Neuronal stem cell (in vitro differentiated cells): ENCODE measurements at regions not wholly inside any gene's neighbourhood (a gene's known extent, or its start where the extent isn't known, plus 50 kb on each side); places are given as distances from the start of the nearest gene placed in this dataset.

Experiments
- DNase-seq: peaks from one replicate; pipeline ENCODE4 v3.0.0-alpha.2; 2013; ENCODE audit warnings: low spot score
- H2AFZ ChIP-seq: one replicate; pipeline ENCODE4 v1.6.1; 2013; ENCODE audit warnings: mild to moderate bottlenecking, low read length, inconsistent platforms
- H2AK5ac ChIP-seq: 2 replicates; pipeline ENCODE4 v1.6.1; 2013; ENCODE audit warnings: low read depth, mild to moderate bottlenecking, inconsistent platforms, low read length, moderate library complexity, mixed read lengths
- H2BK120ac ChIP-seq: 2 replicates; pipeline ENCODE4 v1.6.1; 2013; ENCODE audit warnings: low read depth, mild to moderate bottlenecking, inconsistent platforms, low read length, moderate library complexity, mixed read lengths
- H2BK12ac ChIP-seq: one replicate; pipeline ENCODE4 v1.6.1; 2013; ENCODE audit warnings: low read length, inconsistent platforms
- H2BK15ac ChIP-seq: 2 replicates; pipeline ENCODE4 v1.6.1; 2013; ENCODE audit warnings: mild to moderate bottlenecking, low read length, inconsistent platforms, mixed read lengths
- H2BK5ac ChIP-seq: one replicate; pipeline ENCODE4 v1.6.1; 2013; ENCODE audit warnings: inconsistent platforms, mild to moderate bottlenecking, low read length, moderate library complexity
- H3K14ac ChIP-seq: one replicate; pipeline ENCODE4 v1.6.1; 2013; ENCODE audit warnings: low read length, inconsistent platforms
- H3K18ac ChIP-seq: 2 replicates; pipeline ENCODE4 v1.6.1; 2013; ENCODE audit warnings: low read length, inconsistent platforms
- H3K23ac ChIP-seq: 2 replicates; pipeline ENCODE4 v1.6.1; 2013; ENCODE audit warnings: low read depth, mild to moderate bottlenecking, mixed read lengths, low read length, inconsistent platforms; ENCODE audit not compliant: poor library complexity
- H3K27ac ChIP-seq: replicated peaks from 3 replicates; pipeline ENCODE4 v1.5.1; 2013; ENCODE audit warnings: low read length, inconsistent platforms
- H3K27me3 ChIP-seq, 3 experiments: 2 replicates each; pipeline ENCODE4 v1.6.1; 2013; ENCODE audit warnings: low read length in 3 of 3, mild to moderate bottlenecking in 2 of 3, inconsistent platforms in 1 of 3, low read depth in 1 of 3, mixed read lengths in 1 of 3, moderate library complexity in 1 of 3; ENCODE audit not compliant: control insufficient read depth in 3 of 3, insufficient read depth in 3 of 3
- H3K36me3 ChIP-seq, 2 donors: replicated peaks in 1 of 2; 2 replicates each; pipeline ENCODE4 v1.6.1; 2013; ENCODE audit warnings: low read length in 2 of 2; ENCODE audit not compliant: control insufficient read depth in 2 of 2, insufficient read depth in 2 of 2
- H3K4ac ChIP-seq: 2 replicates; pipeline ENCODE4 v1.6.1; 2013; ENCODE audit warnings: inconsistent platforms, mild to moderate bottlenecking, low read length, moderate library complexity
- H3K4me1 ChIP-seq, 2 donors: 1 replicate in 1 of 2; 2 replicates in 1 of 2; pipeline ENCODE4 v1.6.1; 2013; ENCODE audit warnings: low read length in 2 of 2, low read depth in 1 of 2; ENCODE audit not compliant: control insufficient read depth in 2 of 2, insufficient read depth in 1 of 2
- H3K4me2 ChIP-seq: one replicate; pipeline ENCODE4 v1.6.1; 2013; ENCODE audit warnings: mild to moderate bottlenecking, low read length, inconsistent platforms; ENCODE audit not compliant: insufficient read depth, poor library complexity, severe bottlenecking
- H3K4me3 ChIP-seq, 2 donors: 2 replicates each; pipeline ENCODE4 v1.5.1; 2013; ENCODE audit warnings: low read length in 2 of 2, mild to moderate bottlenecking in 2 of 2, inconsistent platforms in 1 of 2, moderate library complexity in 1 of 2
- H3K79me1 ChIP-seq: one replicate; pipeline ENCODE4 v1.6.1; 2013; ENCODE audit warnings: low read depth, mild to moderate bottlenecking, inconsistent platforms, low read length, moderate library complexity
- H3K9ac ChIP-seq: one replicate; pipeline ENCODE4 v1.6.1; 2013; ENCODE audit warnings: mild to moderate bottlenecking, low read depth, low read length, inconsistent platforms; ENCODE audit not compliant: poor library complexity
- H3K9me3 ChIP-seq, 2 donors: replicated peaks in 1 of 2; 2 replicates each; pipeline versions ENCODE3 to v1.6.1; 2013; ENCODE audit warnings: low read length in 2 of 2, mild to moderate bottlenecking in 2 of 2, inconsistent platforms in 1 of 2, low read depth in 1 of 2, mixed read lengths in 1 of 2, moderate library complexity in 1 of 2; ENCODE audit not compliant: control insufficient read depth in 2 of 2, insufficient read depth in 1 of 2
- H4K8ac ChIP-seq: one replicate; pipeline ENCODE4 v1.6.1; 2013; ENCODE audit warnings: low read depth, mild to moderate bottlenecking, inconsistent platforms, low read length, moderate library complexity
- H4K91ac ChIP-seq: one replicate; pipeline ENCODE4 v1.6.1; 2013; ENCODE audit warnings: low read length, low read depth, mild to moderate bottlenecking, inconsistent platforms; ENCODE audit not compliant: poor library complexity
- WGBS, 2 donors: extraction: QIAGEN DNeasy Blood & Tissue Kit; methylation state at CpG; one replicate each; pipeline ENCODE4 v1.1.7; 2013; ENCODE audit warnings: missing lambda C conversion rate in 2 of 2, mixed read lengths in 1 of 2; ENCODE audit not compliant: insufficient read length in 2 of 2, insufficient replicate concordance in 1 of 2; ENCODE audit errors: extremely low coverage in 2 of 2; 5-methylcytosine and 5-hydroxymethylcytosine counted together

DNA sequence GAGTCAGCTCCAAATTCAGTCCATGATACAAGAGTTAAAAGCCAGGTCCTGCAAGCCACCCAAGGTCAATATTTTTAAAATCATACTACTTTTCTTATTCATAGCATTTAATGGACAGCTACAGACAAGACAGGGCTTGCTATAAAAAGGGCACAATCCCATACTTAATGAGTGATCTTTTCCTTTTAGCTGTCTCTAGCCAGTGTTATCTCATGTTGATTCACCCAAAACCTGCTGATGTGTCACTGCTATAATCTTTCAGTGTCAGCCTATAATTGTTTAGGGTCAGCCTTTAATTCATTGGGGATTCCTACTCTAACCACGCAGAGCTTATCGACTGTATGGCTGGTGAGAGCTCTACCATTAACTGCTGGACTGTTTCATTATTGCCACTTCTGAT lies 51.2 kb upstream of the HCCS start:
- no CpG with 5 or more reads among the region's 2 CpGs for WGBS, 2 donors
- Histone ChIP-seq H3K9ac (no peak overlapping the region), H2AFZ (no peak overlapping the region), H3K14ac (no peak overlapping the region), H3K9me3 (no peaks in the 10 kb centered on the region), H2BK5ac (no peak overlapping the region), H2AK5ac (no peak overlapping the region), H3K4me1 (no peaks in the 10 kb centered on the region), H4K8ac (no peak overlapping the region), H4K91ac (no peak overlapping the region), H3K18ac (no peak overlapping the region), H3K4ac (no peak overlapping the region), H3K36me3 (no peaks in the 10 kb centered on the region), H2BK15ac (no peak overlapping the region), H3K27me3 (no peaks in the 10 kb centered on the region), H3K79me1 (no peaks in the 10 kb centered on the region), H3K4me2 (no peak overlapping the region), H2BK12ac (no peak overlapping the region), H3K23ac (no peak overlapping the region), H3K27ac (no peak overlapping the region), H2BK120ac (no peak overlapping the region), H3K4me3 (no peak overlapping the region)
- DNase-seq, result no peak
